AG10803 (cell line): ENCODE measurements at regions not wholly inside any gene's neighbourhood (a gene's known extent, or its start where the extent isn't known, plus 50 kb on each side); places are given as distances from the start of the nearest gene placed in this dataset.

ENCODE experiments used
- DNase-seq: peaks from one replicate; pipeline ENCODE4 v3.0.0; 2010; ENCODE audit warnings: low read depth
- H3K4me3 ChIP-seq: 2 replicates; pipeline ENCODE4 v1.5.1; 2011; ENCODE audit warnings: mild to moderate bottlenecking, low read length, control low read depth
- TF ChIP-seq, protein P1 (sequence below): conservative IDR thresholded peaks from 2 replicates; pipeline ENCODE4 v1.5.1; 2011; ENCODE audit warnings: mild to moderate bottlenecking, low read length, control low read depth, inconsistent platforms

DNA sequence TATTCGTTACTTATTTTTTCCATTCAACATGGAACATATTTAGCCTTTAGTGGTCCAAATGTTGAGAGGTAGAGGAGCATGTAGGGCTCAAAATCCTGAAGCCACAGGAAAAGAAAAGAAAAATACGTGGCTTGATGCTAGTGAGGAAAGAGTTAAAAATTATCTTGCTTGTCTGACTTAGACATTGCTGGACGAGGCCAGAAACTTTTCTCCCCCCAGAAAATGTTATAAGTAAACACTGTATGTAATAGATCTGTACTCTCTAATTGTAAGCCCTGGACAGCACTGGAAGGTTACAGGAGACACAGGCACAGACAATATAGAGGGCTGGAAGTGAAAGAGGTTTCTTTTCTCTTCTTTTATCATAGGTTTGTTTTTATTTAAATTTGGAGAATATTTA, 165.6 kb downstream of the ZFP64 start:
- DNase-seq = no peak
- H3K4me3 ChIP-seq = no peak overlapping the region
- TF ChIP-seq, protein P1, sequence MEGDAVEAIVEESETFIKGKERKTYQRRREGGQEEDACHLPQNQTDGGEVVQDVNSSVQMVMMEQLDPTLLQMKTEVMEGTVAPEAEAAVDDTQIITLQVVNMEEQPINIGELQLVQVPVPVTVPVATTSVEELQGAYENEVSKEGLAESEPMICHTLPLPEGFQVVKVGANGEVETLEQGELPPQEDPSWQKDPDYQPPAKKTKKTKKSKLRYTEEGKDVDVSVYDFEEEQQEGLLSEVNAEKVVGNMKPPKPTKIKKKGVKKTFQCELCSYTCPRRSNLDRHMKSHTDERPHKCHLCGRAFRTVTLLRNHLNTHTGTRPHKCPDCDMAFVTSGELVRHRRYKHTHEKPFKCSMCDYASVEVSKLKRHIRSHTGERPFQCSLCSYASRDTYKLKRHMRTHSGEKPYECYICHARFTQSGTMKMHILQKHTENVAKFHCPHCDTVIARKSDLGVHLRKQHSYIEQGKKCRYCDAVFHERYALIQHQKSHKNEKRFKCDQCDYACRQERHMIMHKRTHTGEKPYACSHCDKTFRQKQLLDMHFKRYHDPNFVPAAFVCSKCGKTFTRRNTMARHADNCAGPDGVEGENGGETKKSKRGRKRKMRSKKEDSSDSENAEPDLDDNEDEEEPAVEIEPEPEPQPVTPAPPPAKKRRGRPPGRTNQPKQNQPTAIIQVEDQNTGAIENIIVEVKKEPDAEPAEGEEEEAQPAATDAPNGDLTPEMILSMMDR = no peak

GRCh38 chr20:52019313-52019712, 172.3 kb downstream of the ZFP64 start:
- no peak for DNase-seq
- TF ChIP-seq, protein P1 = no peak
- no peak overlapping the region for H3K4me3 ChIP-seq

GRCh38 chr20:52017669-52018317, 173.8 kb downstream of the ZFP64 start:
- TF ChIP-seq, protein P1 = no peak
- no peak overlapping the region for H3K4me3 ChIP-seq
- no peak for DNase-seq

GRCh38 chr20:52016022-52016421, 175.6 kb downstream of the ZFP64 start:
- TF ChIP-seq, protein P1 = no peak
- no peak for DNase-seq
- H3K4me3 ChIP-seq = no peak overlapping the region

DNA sequence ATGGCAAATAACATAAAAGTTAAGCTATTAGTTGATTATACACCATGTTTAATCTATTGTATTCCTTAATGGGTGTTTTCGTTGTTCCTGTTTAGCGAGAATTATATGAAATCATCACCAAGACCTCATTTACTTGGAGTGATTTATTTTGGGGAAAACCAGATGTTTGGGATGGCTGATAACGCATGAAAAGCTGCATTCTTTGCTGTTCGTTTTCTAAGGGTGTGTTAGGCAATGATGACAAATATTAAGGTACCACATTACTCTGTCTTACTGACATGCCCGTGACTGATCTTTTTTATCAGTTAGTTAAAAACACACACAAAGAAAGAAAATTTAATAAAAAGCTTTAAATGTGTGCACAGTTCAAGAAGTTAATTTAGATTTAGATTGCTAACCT, 176.4 kb downstream of the ZFP64 start:
- DNase-seq = no peak
- TF ChIP-seq, protein P1 = no peak
- H3K4me3 ChIP-seq = no peak overlapping the region

DNA sequence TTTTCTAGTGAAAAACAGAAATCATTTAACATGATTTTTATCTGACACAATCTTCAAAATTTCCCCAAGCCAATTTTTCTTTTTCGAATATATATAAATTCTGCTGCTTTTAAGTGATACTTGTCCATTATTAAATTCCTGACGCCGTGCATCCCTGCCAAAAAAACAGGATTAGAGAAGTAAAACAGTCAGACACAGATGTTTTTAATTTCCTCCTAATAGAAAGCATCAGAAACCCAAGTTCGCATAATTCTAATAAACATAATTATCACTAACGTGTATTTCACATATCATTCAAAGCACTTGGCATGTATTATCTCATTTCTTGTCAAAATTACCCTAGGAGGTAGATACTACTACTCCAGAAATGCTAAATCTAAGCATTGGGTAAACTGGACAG, 179.5 kb downstream of the ZFP64 start:
- no peak overlapping the region for H3K4me3 ChIP-seq
- TF ChIP-seq, protein P1 = no peak
- peak; percentile 26 for DNase-seq

DNA sequence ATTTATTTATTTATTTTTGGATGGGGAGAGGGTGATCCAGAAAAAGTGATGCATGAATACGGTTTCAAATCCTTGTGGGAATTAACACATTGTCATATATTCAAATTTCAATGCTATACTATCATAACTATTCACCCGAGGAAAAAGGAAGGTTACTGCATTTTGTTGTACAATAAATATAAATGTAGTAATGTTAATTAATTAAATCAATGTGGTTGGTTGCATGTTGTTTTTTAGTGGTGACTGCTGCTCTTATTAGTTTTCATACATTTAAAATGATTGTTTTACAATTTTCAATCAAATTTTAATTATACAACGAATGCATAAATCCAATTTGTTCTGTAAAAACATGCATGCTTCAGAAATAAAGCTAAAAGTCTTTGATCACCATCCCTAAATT, 180.5 kb downstream of the ZFP64 start:
- no peak overlapping the region for H3K4me3 ChIP-seq
- DNase-seq = no peak
- TF ChIP-seq, protein P1 = no peak
